Body of pancreas (tissue), 4 donors: ENCODE measurements at regions not wholly inside any gene's neighbourhood (a gene's known extent, or its start where the extent isn't known, plus 50 kb on each side); places are given as distances from the start of the nearest gene placed in this dataset.

Experiments
- POLR2A ChIP-seq, 3 donors: fragments of 450-650 bp; IDR thresholded peaks; one replicate each; pipeline ENCODE4 v1.6.1; 2016; ENCODE audit warnings: antibody characterized with exemption in 3 of 3, mild to moderate bottlenecking in 2 of 3
- TF ChIP-seq, protein P1 (sequence below), 7 experiments: fragments of 450-650 bp in 4 of 7; fragments of 200-600 bp in 3 of 7; sonication (generic) in 3 of 7; IDR thresholded peaks; one replicate each; pipeline ENCODE4 v1.5.1; 2016 to 2019; ENCODE audit warnings: antibody characterized with exemption in 7 of 7

DNA sequence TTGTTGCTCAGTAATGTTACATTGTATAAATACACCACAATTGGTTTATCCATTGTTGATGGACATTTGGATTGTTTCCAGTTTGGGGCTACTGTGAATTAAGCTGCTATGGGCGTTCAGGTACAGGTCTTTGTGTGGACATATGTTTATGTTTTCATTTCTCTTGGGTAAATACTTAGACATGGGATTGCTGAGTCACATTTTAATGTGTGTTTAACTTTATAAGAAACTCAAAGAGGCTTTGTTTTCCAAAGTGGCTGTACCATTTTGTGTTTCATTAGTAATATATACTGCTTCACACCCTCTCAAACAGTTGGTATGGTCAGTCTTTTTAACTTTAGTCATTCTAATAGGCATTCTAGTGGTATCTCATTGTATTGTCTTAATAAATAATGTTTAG, 225.0 kb downstream of the SPTSSA start:
- TF ChIP-seq, protein P1, sequence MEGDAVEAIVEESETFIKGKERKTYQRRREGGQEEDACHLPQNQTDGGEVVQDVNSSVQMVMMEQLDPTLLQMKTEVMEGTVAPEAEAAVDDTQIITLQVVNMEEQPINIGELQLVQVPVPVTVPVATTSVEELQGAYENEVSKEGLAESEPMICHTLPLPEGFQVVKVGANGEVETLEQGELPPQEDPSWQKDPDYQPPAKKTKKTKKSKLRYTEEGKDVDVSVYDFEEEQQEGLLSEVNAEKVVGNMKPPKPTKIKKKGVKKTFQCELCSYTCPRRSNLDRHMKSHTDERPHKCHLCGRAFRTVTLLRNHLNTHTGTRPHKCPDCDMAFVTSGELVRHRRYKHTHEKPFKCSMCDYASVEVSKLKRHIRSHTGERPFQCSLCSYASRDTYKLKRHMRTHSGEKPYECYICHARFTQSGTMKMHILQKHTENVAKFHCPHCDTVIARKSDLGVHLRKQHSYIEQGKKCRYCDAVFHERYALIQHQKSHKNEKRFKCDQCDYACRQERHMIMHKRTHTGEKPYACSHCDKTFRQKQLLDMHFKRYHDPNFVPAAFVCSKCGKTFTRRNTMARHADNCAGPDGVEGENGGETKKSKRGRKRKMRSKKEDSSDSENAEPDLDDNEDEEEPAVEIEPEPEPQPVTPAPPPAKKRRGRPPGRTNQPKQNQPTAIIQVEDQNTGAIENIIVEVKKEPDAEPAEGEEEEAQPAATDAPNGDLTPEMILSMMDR (IDR thresholded peaks at IDR 0.05), result no peak
- TF ChIP-seq POLR2A (IDR thresholded peaks at IDR 0.05), result no peak
